Thymus (tissue), 11 donors: ENCODE measurements at regions not wholly inside any gene's neighbourhood (a gene's known extent, or its start where the extent isn't known, plus 50 kb on each side); places are given as distances from the start of the nearest gene placed in this dataset.

Experiments
- DNase-seq, 9 donors: peaks; one replicate each; pipeline ENCODE4 v3.0.0-alpha.2; 2013; ENCODE audit warnings: low spot score in 9 of 9, low read depth in 6 of 9, missing footprints in 1 of 9
- H3K27ac ChIP-seq, 2 donors: one replicate each; pipeline ENCODE4 v1.5.1; 2013; ENCODE audit warnings: control low read depth in 1 of 2, low read depth in 1 of 2, low read length in 1 of 2, mild to moderate bottlenecking in 1 of 2, moderate library complexity in 1 of 2
- H3K27me3 ChIP-seq, 2 donors: one replicate each; pipeline ENCODE4 v1.5.1; 2013; ENCODE audit warnings: low read length in 1 of 2; ENCODE audit not compliant: control insufficient read depth in 2 of 2, insufficient read depth in 1 of 2
- H3K36me3 ChIP-seq, 2 donors: one replicate each; pipeline ENCODE4 v1.5.1; 2013; ENCODE audit warnings: low read length in 1 of 2, mild to moderate bottlenecking in 1 of 2, moderate library complexity in 1 of 2; ENCODE audit not compliant: control insufficient read depth in 2 of 2, insufficient read depth in 2 of 2
- H3K4me1 ChIP-seq, 2 donors: one replicate each; pipeline ENCODE4 v1.5.1; 2013; ENCODE audit warnings: low read length in 2 of 2; ENCODE audit not compliant: control insufficient read depth in 2 of 2, insufficient read depth in 2 of 2
- H3K4me3 ChIP-seq, 2 donors: one replicate each; pipeline ENCODE4 v1.5.1; 2013; ENCODE audit warnings: low read length in 2 of 2, control low read depth in 1 of 2, mild to moderate bottlenecking in 1 of 2
- H3K9me3 ChIP-seq, 2 donors: one replicate each; pipeline ENCODE4 v1.5.1; 2013; ENCODE audit warnings: low read length in 1 of 2, mild to moderate bottlenecking in 1 of 2; ENCODE audit not compliant: control insufficient read depth in 2 of 2, insufficient read depth in 1 of 2
- whole genome bisulfite sequencing: extraction: QIAGEN DNeasy Blood & Tissue Kit; methylation state at CpG from one replicate; pipeline ENCODE4 v1.1.7; 2013; 5-methylcytosine and 5-hydroxymethylcytosine counted together
- donor health status: healthy.

DNA sequence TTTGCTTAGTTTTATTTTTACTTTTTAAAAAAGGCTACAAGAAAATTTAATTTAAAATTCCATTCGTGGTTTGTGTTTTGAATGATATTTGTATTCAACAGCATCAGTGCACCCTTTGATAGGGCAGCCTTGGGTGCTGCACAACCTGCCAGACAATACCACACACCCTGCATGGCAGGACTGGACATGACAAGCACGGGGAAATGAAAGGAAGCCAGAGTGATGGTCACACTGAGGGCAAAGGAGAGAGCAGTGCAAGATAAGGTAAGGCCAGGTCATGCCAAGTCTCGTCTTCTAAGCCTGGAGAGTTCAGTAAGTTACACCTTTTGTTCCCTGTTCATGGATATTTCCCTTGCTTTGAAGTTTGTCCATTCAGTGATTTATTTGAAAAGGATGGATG lies 103.0 kb downstream of the ALDH8A1 start:
- Histone ChIP-seq H3K27me3 (no peaks in the 10 kb centered on the region), H3K4me1 (no peaks in the 10 kb centered on the region), H3K9me3 (no peaks in the 10 kb centered on the region), H3K36me3 (no peaks in the 10 kb centered on the region), H3K4me3 (no peak overlapping the region), H3K27ac (no peak overlapping the region)
- 93% methylated on average over 3 of the region's 3 CpGs for WGBS
- no peak for DNase-seq

DNA sequence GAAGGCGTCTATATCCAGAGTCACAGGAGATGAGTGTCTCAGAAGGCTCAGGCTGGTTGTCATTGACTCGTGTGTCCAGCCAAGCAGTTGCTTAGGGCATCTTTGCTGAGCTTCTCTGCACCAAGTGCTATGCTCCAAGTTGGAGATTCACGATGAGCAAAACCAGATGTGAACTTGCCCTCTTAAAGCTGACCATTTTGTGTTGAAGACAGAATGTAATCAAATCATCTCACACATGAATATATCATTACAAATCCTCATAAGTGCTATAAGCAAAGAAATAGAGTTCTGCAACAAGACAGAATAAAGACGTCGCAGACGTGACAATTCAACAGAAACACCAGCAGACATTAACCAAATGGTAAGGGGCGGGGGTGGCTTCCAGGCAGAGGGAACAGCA lies 103.9 kb downstream of the ALDH8A1 start:
- no peak for DNase-seq
- Histone ChIP-seq H3K27me3 (no peaks in the 10 kb centered on the region), H3K4me1 (no peaks in the 10 kb centered on the region), H3K4me3 (no peak overlapping the region), H3K9me3 (no peaks in the 10 kb centered on the region), H3K27ac (no peak overlapping the region), H3K36me3 (no peaks in the 10 kb centered on the region)
- 97% methylated on average over 7 of the region's 7 CpGs for WGBS

DNA sequence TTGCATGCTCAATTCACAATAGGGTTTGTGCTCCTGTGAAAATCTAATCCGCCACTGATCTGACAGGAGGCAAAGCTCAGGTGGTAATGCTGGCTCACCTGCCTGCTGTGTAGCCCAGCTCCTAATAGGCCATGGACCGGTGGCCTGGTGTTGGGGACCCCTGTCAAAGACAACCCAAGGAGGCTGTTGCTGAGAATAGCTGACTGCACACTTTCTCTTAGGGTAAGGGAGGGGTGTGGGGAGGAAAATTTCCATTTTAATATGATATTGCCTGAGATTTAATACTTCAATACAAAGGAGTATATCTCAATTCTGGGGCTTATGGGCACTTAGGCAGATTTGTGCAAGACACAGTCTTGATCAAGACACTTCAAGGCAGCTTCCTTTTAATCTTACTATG lies 105.8 kb downstream of the ALDH8A1 start:
- 100% methylated on average over 2 of the region's 2 CpGs for WGBS
- Histone ChIP-seq H3K4me3 (no peak overlapping the region), H3K9me3 (no peaks in the 10 kb centered on the region), H3K27ac (no peak overlapping the region), H3K36me3 (no peaks in the 10 kb centered on the region), H3K27me3 (no peaks in the 10 kb centered on the region), H3K4me1 (no peaks in the 10 kb centered on the region)
- no peak for DNase-seq

DNA sequence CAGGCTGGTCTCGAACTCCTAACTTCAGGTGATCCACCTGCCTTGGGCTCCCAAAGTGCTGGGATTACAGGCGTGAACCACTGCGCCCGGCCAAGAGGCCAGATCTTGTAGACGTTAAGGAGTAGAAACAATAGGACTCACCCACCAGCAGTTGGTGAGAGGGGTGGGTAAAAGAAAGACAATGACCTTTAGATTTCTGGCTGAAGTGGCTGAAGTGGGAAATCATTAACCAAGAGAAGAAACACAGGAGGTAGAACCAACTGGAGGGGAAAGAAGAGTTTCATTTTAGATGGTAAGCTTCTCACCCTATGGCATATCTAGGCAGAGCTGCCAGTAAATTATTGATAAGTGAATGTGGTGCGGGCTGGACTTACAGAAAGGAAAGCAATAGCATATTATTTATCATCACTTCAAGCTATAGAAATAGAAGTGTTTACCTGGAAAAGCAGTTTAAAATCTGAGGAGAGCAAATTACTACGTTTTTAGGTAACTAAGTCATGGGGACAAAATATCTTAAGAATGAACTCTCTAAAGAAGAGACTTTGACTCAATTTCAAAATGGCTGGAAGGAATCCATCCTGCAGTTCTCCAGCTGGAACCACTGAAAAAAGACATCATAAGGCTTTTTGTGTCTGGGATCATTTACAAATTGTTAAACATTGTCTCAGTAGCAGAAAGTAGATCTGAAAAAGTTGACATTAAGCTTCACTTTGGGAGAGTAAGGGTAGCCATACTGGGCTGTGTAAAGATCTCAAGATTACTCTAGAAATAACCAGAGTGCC lies 109.6 kb downstream of the ALDH8A1 start:
- no peaks in the 10 kb centered on the region for H3K4me1 ChIP-seq
- H3K4me3 ChIP-seq, result no peak overlapping the region
- WGBS, result 96% methylated on average over 7 of the region's 7 CpGs
- H3K9me3 ChIP-seq, result no peaks in the 10 kb centered on the region
- no peak for DNase-seq
- no peak overlapping the region for H3K27ac ChIP-seq
- no peaks in the 10 kb centered on the region for H3K27me3 ChIP-seq
- no peaks in the 10 kb centered on the region for H3K36me3 ChIP-seq

DNA sequence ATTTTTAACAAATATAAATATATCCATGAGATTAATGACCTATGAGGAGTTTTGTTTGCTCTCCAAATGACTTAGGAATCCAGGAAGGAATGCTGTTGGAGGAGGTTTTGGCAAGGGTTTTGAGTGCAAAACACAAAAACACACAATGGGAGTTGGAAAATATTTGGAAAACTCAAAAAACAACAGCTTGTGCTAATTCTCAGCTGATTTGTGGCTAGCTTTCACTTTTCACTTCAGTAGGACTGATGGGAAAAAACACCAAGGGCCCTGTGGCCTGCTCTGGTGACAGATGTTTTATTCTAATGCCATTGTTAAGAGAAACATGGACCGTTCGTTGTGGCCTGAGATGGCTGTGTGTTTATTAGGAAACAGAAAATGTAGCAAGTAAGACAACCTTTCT lies 113.9 kb downstream of the ALDH8A1 start:
- no peaks in the 10 kb centered on the region for H3K27me3 ChIP-seq
- no peaks in the 10 kb centered on the region for H3K36me3 ChIP-seq
- H3K9me3 ChIP-seq, result no peaks in the 10 kb centered on the region
- WGBS, result 91% methylated on average over 2 of the region's 2 CpGs
- H3K4me1 ChIP-seq, result no peaks in the 10 kb centered on the region
- DNase-seq, result no peak
- H3K27ac ChIP-seq, result no peak overlapping the region
- no peak overlapping the region for H3K4me3 ChIP-seq

DNA sequence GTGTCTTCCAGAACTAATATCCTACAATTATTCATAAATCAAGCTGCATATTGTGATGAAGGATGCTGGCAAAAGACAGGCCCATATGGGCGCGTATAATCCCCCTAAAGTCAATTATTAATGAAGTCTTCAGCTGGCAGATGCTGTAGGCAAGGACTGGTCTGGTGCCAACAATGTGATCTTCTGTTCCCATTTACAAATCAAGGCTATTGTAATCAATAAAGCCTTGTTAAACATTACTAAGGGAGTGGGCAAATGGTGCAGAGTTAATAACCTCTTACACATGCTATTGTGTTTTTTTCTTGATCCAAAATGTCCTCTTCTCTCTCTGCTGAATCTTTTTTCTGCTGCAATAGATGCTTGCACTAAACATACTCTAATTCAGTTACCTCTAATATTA lies 119.0 kb downstream of the ALDH8A1 start:
- H3K36me3 ChIP-seq, result no peaks in the 10 kb centered on the region
- 99% methylated on average over 2 of the region's 2 CpGs for WGBS
- H3K4me1 ChIP-seq, result no peaks in the 10 kb centered on the region
- no peak for DNase-seq
- no peaks in the 10 kb centered on the region for H3K27me3 ChIP-seq
- no peak overlapping the region for H3K4me3 ChIP-seq
- H3K9me3 ChIP-seq, result peaks cover 0 to 1% of the 10 kb centered on the region in 2 donors
- H3K27ac ChIP-seq, result no peak overlapping the region

DNA sequence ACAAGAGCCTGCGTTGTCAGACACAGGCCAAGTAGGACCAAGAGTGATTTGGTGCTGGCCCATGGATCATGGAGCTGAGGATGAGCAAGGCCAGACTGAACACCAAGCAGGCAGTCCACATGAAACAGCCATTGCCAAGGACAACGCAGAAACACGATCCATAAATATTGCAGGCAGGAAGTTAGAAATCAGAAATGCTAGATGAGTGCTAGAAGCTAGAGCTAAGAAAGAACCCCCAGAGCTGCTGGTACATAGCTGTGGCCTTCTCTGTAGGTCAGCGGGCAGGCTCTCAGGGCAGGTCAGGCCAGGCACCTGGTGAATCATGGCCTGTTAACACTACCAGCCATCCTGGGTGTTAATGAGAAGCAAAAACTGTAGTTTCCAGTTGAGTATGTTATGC lies 119.7 kb downstream of the ALDH8A1 start:
- DNase-seq, result no peak
- WGBS, result 95% methylated on average over 4 of the region's 4 CpGs
- H3K27me3 ChIP-seq, result no peaks in the 10 kb centered on the region

DNA sequence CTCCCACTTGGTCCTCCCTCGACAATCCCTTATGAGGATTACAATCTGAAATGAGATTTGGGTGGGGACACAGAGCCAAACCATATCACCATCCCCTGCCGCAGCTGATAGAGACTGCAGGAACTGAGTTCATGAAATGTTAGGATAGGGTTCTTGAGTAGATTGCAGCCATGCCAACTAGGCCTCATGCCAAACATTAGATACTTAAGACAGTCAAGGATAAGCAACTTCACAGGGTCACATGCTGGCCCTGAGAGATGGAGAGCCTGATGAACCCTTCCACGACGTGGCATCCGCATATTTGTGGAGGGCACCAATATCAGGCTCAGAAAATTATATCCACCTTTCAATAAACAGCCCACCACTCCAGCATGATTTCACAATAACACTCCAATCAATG lies 121.3 kb downstream of the ALDH8A1 start:
- Histone ChIP-seq H3K27me3 (no peaks in the 10 kb centered on the region), H3K27ac (no peak overlapping the region), H3K9me3 (peaks cover 0 to 7% of the 10 kb centered on the region in 2 donors), H3K4me1 (no peaks in the 10 kb centered on the region), H3K4me3 (no peak overlapping the region), H3K36me3 (no peaks in the 10 kb centered on the region)
- DNase-seq, result no peak
- 98% methylated on average over 5 of the region's 5 CpGs for WGBS

More for the DNA sequence above, 119.7 kb downstream of the ALDH8A1 start:
- H3K4me1 ChIP-seq, result no peaks in the 10 kb centered on the region
- H3K4me3 ChIP-seq, result no peak overlapping the region
- no peaks in the 10 kb centered on the region for H3K36me3 ChIP-seq
- peaks cover 0 to 7% of the 10 kb centered on the region in 2 donors for H3K9me3 ChIP-seq
- no peak overlapping the region for H3K27ac ChIP-seq

DNA sequence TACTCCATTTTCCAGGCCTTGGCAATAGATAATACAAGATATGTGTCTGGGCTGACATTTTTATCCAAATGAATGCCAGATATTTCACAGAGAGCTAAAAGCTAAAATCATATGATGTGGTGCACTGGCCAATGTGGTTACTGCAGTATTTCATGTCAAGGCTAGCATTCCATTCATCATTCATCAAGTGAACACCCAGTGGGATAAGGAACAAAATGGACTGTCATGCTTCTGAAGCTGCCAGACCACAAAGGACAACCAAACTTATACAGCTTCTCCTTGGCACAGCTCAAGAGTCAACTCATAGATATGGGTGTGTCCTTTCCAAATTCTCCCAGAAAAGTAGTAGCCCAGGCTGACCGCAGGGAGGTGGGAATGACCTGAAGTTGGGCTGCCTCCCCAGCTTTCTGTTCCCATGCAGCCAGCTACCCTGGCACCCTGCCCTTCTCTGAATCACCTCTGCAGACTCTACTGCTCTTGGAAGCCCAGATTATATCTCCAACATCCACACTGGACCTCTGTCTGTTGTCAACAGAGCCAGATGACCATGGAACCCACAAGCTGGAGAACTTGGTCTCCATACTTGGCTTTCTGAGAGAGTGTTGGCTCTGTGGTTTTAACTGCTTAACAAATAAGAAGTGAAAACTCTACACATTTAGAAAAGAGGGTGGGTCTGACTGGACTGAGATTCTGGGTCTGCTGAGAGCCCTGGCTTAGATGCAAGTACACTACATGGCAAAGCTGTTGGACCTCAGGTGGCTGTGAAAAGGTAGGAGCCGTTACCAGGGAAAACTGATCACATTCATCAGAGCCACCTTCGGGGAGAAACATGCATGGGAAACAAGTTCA lies 122.8 kb downstream of the ALDH8A1 start:
- H3K4me3 ChIP-seq, result no peak overlapping the region
- no peaks in the 10 kb centered on the region for H3K27me3 ChIP-seq
- peaks cover 0 to 3% of the 10 kb centered on the region in 2 donors for H3K4me1 ChIP-seq
- DNase-seq, result peak in 1 of 9 donors; percentile 8
- peaks cover 0 to 7% of the 10 kb centered on the region in 2 donors for H3K9me3 ChIP-seq
- H3K27ac ChIP-seq, result no peak overlapping the region
- 97% methylated on average over 3 of the region's 3 CpGs for WGBS
- no peaks in the 10 kb centered on the region for H3K36me3 ChIP-seq
